GM21619 (cell line): ENCODE measurements at regions not wholly inside any gene's neighbourhood (a gene's known extent, or its start where the extent isn't known, plus 50 kb on each side); places are given as distances from the start of the nearest gene placed in this dataset.

Experiments
- ATAC-seq: cut with Tn5 transposase; IDR thresholded peaks from one replicate; pipeline ENCODE4 v1.9.1; 2021; ENCODE audit not compliant: unreplicated experiment

DNA sequence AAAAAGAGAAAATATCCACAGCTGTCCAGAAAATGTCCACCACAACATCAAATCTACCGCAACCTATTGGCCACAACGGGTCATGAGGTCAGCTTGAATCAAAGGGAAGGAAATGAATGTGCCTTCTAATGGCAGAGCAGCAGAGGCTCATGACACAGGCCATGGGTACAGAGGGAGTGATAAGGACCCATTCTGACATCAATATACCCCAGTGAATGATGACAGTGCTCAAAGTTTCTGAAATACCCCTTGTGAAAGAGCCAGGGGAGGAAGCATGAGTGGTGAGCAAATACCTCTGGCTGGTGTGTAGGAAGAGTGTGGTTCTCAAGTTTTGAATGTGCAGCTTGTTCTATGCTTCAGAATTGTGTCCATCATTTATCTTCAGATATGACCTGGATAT, 348.2 kb downstream of the IRX1 start:
- ATAC-seq: no peak

DNA sequence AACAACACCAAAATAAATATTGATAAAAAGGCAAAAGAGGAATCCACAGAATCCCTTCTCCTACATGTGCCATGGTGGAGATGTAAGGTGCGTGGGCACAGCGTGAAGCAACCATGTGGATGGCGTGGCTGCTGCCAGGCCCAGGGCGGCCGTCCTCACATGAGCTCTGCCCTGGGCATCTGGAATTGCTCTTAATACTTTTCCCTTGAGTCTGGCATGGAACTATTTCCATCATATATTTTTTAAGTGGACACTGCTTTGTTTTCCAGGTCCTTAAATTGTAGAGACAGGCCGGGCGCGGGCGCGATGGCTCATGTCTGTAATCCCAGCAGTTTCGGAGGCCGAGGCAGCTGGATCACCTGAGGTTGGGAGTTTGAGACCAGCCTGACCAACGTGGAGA, 349.3 kb downstream of the IRX1 start:
- no peak for ATAC-seq

DNA sequence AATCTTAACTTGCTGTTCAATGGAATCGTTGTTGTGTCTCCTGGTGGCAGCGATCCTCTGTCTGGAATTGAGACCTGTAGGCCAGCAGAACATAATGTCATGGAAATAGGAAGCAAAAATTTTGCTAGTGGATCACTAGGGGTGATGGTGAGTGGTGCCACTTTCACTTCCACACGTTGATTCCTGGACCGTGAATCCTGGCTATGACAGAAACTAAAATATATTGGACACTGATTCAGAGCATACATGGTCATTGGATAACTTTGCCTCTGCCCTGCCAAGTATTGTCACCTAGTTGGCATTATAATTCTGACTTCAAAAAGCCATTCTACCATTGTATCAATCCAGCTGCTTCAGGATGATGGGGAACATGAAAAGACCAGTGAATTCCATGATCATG, 353.2 kb downstream of the IRX1 start:
- no peak for ATAC-seq

DNA sequence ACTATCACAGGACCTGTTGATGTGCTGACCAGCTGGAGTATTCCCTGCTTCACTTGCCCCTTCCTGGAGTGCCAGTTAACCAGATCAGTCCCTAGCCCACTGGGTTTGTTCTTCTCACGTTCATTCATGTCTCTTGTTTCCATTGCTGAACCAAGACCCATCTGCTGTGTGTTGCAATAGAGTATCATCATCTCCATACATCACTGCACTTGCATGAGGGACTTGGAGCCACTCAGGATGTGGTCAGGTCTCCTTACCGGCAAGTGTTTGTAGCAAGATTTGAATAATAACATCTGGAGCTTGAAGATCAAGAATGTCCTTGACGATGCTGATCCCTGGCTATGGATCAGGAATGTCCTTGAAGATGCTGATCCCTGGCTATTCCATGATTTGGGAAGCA, 358.6 kb downstream of the IRX1 start:
- ATAC-seq: no peak

DNA sequence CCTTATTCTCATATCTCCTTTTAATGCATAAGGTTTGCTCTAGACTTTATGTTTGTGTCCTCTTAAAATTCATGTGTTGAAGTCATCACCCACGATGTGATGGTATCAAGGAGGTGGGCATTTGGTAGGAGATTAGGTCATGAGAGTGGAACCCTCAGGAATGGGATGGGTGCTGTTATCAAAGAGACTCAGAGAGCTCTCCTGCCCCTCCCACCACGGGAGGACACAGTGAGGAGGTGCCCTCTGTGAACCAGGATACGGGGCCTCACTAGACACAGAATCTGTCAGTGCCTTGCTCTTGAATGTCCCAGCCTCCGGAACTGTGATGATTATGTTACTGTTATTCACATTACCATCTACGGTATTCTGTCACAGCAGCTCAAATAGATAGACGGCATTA, 359.0 kb downstream of the IRX1 start:
- ATAC-seq: no peak

DNA sequence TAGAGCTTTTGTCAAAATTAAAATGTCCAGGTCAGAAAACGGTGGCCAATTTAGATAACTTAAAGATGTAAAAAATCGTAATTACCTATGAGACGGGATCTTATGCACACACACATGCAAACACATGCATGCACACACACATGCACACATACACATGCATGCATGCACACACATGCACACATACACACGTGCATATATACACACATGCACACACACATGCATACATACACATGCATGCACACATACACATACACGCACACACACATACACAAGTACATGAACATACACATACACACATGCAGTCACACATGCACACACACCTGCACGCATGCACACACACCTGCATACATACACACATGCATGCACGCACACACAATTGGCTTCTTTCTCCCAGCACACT, 362.0 kb downstream of the IRX1 start:
- ATAC-seq: no peak

DNA sequence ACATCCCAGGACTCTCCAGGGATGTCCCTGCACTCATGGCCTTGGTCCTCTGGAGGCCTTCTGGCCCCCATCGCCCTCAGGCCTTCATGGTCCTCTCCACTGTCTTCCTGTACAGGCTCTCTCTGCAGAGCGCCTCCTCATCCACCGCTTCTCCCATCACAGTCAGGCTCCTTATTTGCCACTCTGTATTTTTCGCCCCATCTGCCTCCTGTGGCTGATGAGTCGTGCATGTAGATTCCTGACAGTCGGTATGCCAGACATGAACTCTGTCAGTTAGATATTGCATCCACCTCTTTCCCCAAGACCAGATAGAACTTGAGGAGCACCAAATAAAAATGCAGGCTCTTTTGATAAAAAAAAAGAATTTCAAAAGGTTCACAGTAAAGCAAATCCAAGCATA, 362.8 kb downstream of the IRX1 start:
- ATAC-seq: no peak

DNA sequence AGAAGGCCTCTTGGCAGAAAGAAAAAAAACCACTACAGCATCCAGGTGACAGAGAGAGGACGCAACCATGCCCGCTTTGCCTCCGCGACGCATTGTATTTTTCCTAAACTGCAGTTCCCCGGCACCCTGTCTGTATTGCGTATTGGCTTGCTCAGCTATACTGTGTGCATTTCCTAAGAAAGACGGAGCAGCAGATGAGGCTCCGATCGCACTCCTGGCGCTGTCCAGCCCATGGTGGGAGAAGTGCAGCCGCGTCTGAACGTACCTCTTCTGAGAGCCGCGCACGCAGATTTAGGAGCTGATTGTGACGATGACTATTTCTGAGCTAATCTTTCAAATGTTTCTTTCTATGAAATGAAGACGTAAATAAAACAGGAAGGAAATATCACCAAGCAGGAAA, 366.5 kb downstream of the IRX1 start:
- ATAC-seq: no peak

DNA sequence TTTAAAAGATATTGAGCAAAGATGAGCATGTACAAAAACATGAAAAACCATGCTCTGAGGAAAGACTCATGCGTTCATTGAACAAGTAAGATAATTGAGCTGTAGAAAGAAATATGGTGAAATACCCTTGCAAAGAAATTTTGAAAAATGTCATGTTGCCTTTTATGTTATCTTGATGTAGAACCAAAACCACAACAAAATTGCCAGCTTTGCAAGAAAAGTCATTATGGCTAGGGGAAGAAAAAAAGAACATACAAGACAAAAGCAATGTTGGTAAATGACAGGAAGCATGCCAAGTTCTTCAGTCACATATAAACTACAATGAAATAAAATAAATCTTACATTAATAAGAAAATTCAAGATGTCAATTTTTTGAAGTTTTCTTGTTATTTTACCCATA, 368.0 kb downstream of the IRX1 start:
- ATAC-seq: no peak

DNA sequence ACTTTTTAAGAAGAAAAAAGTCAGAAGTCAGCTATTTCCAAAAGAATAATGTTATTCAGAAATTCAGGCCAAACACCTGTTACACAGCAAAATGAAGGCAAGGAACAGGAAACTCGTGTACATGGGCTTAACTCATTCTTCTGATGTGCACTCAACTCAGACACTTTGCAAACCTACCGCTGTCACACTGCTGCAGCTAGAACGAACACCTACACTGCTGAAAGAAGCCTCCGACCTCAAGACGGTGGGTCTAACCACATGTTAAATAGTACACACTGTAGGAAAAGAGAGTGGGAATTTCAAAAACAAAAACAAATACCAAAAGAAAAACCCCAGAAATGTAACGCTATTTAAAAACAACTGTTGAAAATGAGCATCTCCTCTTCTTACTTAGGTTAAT, 384.5 kb downstream of the IRX1 start:
- no peak for ATAC-seq

DNA sequence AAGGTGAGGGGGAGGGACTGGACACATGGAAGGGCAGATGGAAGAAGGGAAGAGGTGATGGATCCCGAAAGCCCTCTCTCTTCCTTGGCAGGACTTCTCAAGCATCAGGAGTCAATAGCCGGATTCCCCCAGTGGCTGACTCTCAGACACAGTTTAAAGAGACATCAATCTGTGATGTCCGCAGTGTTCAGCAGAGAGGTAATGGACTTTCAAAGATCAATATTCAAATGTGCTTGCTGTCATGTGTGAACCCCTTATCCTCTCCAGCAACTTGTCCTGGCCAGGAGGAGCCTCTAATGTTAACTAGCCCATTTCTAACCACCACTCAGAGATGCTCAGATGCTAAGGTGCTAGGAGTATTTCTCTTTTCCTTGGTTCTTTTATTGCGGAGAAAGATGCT, 392.2 kb downstream of the IRX1 start:
- ATAC-seq: no peak

DNA sequence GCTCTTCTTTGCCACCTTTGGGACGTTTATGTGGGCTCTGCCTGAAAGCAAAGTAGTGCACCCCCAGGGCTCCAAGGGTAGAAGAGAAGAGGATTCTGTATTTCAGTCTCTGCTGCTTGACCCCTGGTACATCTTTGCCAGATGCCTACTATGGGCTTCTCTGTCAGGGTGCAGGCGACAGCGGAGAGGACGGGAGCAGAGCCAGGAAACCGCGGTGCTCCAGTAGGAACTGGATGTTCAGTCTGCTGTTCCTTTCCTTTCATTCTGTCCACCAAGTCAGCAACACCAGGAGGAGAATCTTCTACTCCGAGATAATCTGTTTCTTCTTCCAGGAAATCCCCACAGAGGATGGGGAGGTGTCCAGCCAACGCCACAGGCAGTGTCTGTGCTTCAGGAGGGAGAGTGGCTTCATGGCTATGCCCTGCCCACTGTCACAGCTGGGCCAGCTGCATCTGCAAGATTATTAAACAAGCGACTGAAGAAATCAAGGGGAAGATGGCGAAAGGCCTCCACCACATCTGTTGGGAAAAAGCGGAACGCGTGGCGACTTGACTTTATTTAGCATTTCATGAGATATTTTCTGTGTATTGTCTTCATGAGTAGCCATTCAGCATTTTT, 398.3 kb downstream of the IRX1 start:
- no peak for ATAC-seq

DNA sequence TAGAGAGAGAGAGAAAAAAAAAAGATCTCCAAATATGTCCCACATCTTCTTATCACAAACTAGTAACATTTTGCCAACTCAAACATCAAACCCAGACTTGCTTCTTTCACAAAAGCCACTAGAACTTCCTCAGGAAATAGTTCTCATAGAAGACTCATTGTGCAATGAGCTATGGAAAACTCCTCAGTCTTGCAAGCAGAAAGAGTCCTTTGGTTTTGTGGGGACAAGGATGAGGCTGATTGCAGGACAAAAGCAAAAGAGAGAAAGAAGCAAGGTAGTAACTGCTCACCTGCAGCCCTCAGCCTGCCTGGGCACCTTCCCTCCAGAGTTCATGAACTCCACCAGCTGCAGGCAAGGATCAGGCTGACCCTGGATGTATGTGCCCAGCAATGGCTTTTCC, 399.0 kb downstream of the IRX1 start:
- ATAC-seq: no peak

DNA sequence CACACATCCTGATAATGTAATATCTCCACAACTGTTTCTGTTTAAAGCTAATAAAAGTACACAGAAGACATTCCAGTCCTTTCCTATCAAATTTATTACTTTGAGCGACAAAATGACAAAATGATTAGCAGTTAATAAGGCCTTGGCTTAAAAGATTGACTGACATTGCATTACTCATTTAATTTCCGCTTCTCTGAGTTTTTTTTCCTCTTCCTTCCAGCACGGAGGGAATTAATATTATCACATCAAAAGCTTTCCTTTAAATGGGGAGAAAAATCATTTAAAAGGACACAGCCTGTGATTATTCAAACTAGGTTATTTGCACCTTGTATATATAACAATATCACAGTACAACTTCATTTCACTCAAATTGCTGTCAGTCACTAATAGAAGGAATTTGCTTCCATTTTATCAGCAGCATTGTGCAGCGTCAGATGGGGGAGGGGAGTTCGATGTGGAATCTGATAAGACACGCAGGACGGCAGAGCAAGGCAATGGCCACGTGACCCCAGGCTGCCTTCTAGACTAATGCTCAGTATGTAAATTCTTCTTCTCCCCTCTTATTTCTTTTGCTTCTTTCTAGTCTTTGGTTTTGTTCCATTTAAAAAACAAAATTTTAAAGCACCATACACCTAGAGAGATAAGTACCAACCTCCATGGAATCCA, 400.5 kb downstream of the IRX1 start:
- ATAC-seq: no peak

DNA sequence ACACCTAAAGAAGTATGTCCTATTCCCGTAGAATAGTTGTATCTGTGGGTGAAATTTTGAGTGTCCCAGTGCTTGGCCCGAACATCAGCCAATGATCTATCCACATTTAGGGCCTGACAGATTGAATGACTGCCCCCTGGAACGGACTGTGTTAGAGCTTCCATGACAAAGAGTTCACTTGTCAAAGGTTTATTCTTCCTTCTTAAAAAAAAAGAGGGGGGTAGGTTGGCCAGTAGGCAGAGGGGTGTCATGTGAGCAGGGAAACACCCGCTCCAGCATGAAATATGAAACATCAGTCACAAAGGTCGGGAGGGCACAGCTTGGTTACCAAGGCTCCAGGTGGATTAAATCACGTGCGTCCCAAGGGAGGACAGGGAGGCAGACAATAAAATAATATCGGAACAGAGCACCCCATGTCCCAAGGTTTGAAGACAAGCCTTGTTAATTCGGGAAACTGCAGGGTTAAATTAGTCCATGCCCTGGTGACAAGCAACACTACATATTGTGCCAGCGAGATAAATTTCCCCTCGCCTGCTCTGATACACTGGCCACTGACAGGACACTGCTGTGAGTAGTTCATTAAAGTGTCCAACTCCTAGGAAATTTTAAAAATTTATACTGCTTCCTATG, 401.2 kb downstream of the IRX1 start:
- ATAC-seq: no peak

DNA sequence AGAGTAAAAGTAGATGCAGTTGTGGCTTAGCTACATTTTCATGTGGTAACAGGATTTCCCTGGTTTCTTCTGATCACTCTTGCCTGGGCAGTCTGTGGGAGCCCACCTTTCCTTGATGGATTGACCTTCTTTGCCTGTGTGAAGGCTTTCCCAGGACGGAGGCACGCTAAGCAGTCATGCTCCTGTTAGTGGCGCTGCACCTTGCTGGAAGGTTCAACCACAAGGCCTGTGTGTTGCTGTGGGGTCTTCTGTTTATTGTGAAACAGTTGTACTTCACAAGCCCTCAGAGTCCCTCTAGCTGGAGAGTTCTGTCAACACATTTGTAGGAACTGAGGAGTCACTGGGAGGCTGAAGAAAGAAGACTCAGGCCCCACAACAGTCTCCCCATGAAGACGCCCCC, 402.0 kb downstream of the IRX1 start:
- no peak for ATAC-seq

DNA sequence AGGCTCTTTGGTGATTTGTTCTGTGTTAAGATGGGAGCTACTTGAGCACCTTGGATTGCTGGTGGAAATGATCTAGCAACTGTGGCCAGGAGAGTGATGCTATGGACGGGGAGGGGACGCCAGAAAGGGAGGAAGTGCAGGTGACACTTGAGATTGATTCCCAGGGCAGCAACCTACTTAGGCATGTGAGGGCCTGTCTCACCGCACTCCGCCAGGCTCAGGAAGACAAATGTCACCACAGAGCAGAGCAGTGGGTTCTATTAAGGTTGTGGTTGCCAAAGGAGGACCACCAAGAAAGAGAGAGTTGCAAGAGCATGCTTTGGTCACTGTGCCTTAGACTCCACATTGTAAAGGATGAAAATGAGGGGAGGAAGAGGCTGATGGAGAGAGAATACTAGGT, 404.3 kb downstream of the IRX1 start:
- no peak for ATAC-seq

DNA sequence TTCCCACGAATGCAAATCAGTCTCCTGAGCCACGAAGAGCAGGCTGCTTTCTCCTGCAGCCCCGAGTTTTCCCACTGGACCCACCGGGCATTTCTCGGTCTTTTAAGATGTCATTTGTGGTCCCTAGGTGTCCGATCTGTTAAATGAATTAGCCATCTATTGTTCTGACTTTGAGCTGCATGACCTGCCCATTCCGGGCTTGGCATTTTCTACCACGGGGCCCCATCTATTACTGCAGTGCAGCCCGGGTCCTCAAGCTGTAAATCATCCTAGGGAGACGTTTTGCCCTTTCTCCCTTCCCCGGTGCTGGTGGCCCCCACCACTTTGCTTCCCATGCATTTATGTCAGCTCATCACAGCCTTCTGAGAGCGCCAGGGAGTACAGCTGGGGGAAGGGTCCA, 405.4 kb downstream of the IRX1 start:
- no peak for ATAC-seq

DNA sequence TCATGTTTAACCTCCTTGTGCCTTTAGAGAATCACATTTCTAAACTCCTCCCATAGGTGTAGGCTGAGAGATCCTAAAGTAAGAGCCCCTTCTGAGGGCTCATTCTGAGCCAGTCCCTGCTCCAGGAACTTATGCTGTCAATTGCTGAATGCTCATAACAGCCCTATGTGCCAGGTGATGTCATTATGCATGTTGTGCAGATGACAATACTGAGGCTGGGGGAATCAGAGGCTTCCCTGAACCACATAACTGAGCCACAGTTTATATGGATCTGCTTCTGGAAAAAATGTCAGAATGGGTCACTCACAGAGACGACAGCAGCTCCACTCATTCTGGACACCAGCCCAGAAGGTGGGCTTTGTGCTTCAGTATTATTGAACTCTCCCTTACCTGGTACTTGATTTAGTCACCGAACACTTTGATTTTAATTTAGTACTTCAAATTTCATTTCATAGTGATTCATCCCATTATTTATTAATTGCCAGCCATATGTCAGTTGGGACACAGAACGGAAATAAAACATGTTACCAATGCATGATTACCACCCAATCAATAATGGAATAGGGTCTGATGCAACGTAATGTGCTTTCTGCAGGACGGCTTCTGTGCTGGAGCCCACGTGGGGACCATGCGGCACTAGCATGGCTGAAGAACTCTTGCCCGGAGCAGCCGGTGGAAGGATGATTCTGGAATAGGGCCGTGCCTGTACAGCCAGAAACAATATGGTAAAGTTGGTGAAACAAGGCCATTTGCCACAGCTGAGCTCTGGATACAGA, 406.3 kb downstream of the IRX1 start:
- no peak for ATAC-seq

DNA sequence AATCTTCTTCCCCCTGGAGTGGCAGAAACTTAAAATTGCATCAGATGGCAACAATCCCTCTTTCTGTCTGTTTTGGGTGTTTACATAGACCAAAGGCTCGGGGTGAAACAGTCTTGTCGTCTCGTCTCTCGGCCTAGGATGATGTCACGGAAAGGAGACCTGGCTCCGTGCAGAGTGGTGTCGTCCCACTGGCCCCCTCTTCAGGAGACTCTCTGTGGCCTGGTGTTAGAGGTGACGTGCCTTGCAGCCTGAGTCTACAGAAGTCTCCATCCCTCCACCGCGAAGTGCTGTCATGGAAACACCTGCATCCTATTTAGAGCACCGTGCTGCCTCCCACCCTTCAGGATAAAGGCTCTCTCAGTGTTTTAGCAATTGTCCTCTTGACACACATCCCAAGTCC, 409.7 kb downstream of the IRX1 start:
- ATAC-seq: no peak

DNA sequence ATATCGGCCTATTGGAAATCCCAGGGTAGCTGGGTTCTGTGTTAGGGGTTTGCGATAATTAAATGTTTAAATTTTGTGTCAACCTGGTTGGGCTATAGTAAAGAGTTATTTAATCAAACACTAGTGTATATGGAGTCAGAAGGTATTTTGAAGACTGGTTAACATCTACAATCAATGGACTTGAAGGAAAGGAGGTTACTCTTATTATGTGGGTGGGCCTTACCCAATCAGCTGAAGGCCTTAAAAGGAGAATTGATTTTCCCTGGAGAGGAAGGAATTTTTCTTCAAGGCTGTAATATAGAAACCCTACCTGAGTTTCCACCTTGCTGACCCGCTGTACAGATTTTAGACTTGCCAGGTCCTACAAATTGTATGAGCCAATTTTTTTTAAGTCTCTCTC, 411.4 kb downstream of the IRX1 start:
- no peak for ATAC-seq

DNA sequence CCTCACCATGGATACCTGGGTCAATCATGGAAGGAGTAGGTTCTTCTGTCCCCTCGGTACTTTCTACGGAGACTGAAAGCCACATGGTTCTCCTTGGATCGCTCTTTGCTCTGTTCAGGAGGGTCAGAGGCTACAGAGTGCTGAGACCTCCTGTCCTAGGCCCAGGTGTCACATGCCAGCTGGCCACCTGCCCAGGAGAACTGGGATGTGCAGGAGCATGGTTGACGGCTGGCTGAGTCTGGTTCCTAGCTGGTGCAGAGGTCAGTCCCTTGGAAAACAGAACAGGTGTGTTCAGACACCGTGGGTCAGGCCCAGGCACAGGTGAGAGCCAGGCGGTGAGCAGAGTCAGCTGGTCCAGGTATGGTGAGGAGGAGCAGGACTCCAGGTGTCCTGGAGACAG, 416.3 kb downstream of the IRX1 start:
- ATAC-seq: no peak
